Neural progenitor cell (in vitro differentiated cells): ENCODE measurements at regions not wholly inside any gene's neighbourhood (a gene's known extent, or its start where the extent isn't known, plus 50 kb on each side); places are given as distances from the start of the nearest gene placed in this dataset.

Experiments used
- CTCF ChIP-seq: fragments of 200-600 bp; sonication (generic); IDR thresholded peaks from 2 replicates; pipeline ENCODE4 v1.5.1; 2017; ENCODE audit warnings: antibody characterized with exemption, mild to moderate bottlenecking
- EZH2phosphoT487 ChIP-seq: fragments of 200-600 bp; sonication (generic); IDR thresholded peaks from 2 replicates; pipeline ENCODE4 v1.6.1; 2017; ENCODE audit warnings: antibody characterized with exemption

GRCh38 chr1:25137521-25138395 lies 94.5 kb downstream of the SYF2 start:
- TF ChIP-seq EZH2phosphoT487, result no peak
- TF ChIP-seq CTCF, result no peak
